Kidney capillary endothelial cell (primary cell): ENCODE measurements at regions not wholly inside any gene's neighbourhood (a gene's known extent, or its start where the extent isn't known, plus 50 kb on each side); places are given as distances from the start of the nearest gene placed in this dataset.
"Not testable (repeated sequence)": the region's sequence is repeated elsewhere in the genome, so short reads cannot be mapped to it uniquely, and the experiment has no call there.

Experiments
- DNase-seq: peaks from one replicate; pipeline ENCODE4 v3.0.0-alpha.2; 2018; ENCODE audit warnings: low spot score

DNA sequence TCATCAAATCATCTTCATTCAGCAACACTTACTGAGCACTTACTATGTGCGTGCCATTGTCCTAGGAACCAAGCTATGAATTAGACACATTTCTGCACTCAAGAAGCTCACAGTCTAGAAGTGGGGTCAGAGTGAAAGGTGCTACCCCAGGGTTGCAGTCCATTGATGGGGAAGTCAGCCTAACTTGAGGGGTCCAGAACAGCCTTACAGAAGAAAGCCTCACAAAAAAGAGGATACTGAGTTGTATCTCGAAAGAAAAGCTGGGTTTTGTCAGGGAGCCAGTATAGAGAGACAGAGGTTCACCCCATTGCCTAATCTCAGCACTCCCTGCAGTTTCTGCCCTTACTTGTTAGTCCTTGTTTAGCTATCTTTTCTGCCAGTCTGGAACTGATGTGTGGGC, 153.1 kb upstream of the JUN start:
- DNase-seq, result no peak

GRCh38 chr1:58939146-58939545, 155.3 kb upstream of the JUN start:
- no peak for DNase-seq

GRCh38 chr1:58939666-58940370, 156.0 kb upstream of the JUN start:
- DNase-seq, result no peak

GRCh38 chr1:58941471-58942289, 157.8 kb upstream of the JUN start:
- no peak for DNase-seq

DNA sequence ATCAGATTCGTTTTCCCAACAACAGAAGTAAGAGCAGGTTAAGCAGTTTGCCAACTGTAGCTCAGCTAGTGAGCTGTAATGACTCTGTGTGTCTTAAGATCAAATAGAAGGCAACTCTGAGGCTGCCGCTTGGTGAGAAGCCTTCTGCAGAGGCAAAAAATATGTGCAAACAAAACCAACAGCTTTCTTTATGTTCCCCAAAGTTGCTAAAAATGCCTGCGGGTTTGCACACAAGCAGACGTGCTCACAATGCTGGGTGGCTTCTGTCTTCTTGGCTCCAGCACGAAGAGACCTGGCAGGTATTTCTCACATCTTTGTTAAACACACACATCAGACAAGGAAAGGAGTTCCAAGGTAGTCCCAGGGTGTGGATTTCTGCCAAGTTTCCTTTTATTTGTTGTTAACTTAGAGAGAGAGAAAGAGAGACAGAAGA, 158.9 kb upstream of the JUN start:
- DNase-seq, result no peak

DNA sequence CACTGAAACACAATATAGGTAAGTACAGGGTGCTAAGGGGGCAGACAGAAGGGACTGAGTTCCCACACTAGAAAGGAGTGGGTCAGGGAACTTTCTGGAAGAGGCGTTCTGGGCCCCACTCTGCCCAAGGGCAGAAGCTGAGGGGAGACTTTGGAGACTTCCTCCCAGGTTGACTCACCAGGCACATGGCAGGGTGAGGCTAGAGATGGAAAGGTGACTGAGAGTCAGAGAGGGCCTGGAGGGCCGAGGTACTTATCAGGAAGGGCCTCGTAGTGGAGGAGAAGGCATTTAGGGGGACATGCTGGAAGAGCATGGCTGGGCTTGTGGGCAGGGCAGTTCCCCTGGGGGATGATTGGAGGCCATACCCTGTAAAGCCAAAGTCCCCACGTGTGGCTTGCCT, 159.9 kb upstream of the JUN start:
- no peak for DNase-seq

GRCh38 chr1:58944439-58944838, 160.6 kb upstream of the JUN start:
- DNase-seq, result no peak

DNA sequence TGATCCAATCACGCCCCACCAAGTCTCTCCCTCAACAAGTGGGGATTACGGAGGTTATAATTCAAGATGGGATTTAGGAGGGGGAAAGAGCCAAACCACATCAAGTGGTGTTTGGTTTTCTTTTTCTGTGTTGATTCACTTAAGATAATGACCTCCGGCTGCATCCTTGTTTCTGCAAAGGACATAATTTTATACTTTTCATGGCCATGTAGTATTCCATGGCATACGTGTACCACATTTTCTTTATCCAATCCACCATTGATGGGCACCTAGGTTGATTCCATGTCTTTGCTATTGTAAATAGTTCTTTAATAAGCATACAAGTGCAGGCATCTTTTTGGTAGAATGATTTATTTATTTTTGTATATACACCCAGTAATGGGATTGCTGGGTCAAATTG, 162.5 kb upstream of the JUN start:
- DNase-seq, result no peak

- DNase-seq, result no peak
Measured at GRCh38 chr1:58948671-58949070, 164.8 kb upstream of the JUN start.

DNA sequence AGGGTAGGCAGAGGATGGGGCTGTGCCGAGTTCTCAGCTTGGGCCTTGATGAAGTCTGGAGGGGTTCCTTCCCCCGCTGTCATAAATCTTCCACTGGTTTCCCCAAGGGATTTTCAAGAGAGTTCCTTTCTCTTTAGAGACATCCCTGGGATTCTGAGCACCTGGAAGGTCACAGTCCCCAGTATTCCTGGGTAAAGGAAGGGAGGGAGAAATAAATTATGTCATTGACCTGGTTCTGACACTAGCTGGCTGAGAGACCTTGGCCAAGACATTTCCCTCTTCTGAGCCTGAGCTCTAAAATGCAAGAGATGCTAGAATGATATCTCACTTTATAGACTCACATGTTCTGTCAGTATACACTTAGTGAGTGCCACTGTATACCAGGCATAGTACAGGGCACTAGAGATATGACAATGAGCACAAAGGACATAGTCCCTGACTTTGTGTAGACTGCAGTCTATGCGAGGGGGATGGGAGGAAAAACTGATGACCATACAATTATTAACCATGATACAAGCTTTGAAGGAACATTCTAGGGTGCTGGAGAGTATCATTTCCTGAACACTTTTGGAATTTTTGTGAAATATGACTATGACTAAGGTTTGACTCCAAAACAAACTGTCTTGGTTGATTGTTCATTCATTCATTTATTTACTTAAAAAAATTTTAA, 165.8 kb upstream of the JUN start:
- no peak for DNase-seq

DNA sequence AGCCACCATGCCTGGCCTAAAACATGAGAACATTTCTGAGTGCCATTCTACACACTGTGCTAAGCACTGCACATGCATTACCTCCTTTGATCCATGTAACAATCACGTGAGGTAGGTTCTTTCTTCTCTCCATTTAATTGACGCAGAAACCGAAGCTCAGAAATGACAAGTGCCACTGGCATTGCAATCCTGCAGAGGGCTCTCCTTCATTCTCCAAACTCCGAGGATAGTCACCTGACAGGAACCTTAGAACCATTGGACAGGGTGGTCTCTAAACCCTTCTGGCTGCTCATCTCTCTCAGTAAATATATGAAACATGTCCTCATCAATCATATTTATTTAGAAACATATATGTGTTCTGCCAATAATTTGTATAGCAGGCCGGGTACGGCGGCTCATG, 167.1 kb upstream of the JUN start:
- DNase-seq, result no peak

DNA sequence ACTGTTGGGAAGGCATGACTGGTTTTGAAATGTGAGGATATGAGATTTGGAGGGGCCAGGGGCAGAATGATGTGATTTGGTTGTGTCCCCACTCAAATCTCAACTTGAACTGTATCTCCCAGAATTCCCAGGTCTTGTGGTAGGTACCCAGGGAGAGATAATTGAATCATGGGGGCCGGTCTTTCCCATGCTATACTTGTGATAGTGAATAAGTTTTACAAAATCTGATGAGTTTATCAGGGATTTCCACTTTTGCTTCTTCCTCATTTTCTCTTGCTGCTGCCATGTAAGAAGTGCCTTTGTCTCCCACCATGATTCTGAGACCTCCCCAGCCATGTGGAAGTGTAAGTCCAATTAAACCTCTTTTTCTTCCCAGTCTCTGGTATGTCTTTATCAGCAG, 170.1 kb upstream of the JUN start:
- DNase-seq, result not testable (repeated sequence)

- not testable (repeated sequence) for DNase-seq
Measured at GRCh38 chr1:58963287-58963686, 179.4 kb upstream of the JUN start.

DNA sequence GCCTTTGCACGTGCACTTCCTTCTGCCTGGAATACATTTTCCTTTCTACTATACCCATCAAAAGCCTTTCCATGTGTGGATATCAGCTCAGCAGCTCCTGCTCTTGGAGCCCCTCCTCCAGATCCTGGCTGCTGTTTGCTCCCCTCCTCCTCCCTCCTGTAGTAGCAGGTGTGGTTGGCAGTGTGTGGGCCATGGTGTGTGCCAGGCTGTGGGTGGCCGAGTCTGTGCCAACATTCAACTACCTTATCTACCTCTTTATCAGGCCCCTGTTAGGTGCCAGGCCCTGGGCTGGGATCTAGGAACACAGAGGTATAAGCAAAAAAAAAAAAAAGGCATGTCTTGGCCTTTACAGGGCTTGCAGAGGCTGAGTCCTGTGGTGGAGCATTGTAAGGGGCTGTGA, 180.6 kb upstream of the JUN start:
- no peak for DNase-seq

- no peak for DNase-seq
Measured at GRCh38 chr1:58964880-58965279, 181.0 kb upstream of the JUN start.

- DNase-seq, result no peak
Measured at GRCh38 chr1:58966103-58966916, 182.5 kb upstream of the JUN start.

- DNase-seq, result no peak
Measured at GRCh38 chr1:58966917-58967740, 183.3 kb upstream of the JUN start.

DNA sequence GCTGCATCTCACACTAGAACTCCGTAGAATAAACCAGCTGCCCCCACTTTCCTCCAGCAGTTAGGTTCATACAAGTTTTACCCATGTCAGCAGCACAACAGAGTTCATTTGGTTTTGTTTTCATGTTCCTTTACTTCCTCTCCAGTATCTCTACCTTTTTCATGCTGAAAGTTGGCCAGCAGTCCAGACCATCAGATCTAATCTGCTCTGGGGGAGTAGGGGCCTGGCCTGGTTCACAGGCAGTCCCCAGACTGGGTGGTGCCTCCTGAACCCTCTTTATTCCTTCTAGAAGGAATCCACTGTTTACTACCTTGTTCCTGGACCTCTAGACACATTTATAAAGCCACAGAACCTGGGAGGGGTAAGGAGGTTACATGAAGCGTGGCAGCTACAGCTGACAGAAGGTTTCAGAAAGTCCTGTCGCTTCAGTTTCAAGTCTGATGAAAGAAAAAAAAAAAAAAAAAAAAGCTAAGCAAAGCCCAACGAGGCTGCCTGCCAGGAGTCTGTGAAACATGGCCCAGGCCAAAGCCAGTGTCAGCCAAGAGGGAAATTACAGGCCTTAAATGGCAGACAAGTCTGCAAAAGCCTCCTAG, 184.6 kb upstream of the JUN start:
- no peak for DNase-seq

DNA sequence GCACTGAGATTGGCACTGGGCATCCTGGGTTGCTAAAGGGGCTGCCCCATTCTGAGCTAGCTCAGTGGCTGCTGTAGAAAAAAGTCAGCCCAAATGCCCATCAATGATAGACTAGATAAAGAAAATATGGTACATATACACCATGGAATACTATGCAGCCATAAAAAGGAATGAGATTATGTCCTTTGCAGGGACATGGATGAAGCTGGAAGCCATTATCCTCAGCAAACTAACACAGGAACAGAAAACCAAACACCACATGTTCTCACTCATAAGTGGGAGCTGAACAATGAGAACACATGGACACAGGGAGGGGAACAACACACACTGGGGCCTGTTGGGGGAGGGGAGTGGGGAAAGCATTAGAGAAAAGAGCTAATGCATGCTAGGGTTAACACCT, 185.3 kb upstream of the JUN start:
- DNase-seq, result not testable (repeated sequence)

DNA sequence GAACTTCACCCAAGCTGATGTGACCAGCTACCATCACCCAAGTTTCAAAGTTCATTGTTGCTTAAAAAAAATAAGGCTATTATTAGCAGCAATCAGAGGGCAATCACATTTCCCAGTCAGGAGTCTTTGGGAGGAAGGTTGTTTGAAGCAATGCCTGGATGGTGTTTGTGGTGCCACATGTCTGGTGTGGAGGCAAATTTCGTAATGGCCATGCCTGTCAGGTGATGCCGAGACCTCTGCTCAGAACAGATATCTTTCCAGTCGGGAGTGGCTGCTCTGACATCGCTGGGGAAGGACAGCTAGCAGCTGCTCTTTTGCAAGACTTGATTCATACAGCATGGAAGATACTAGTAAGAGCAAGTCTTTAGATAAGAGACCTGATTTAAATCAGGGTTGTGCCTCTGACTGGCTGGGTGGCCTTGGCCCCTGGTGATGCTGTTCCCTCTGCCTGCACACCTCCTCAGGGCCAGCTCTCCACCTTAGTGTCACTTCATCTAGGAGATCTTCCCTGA, 187.8 kb upstream of the JUN start:
- no peak for DNase-seq

DNA sequence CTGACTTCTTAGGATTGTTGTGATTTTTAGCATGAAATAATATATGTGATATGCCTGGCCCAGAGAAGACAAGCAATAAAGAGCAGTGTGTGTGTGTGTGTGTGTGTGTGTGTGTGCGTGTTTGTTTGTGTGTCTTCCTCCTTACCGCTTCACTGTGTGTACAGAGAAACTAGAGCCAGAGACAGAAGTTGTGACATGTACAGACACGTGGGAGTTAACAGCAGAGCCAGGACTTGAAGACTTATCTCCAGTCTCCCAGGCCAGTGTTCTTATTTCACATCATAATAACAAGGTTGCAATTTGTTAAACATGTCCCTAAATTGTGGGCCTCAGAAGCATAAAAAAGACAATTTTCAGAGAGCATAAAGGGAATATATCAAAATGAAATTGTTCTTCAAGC, 192.0 kb upstream of the JUN start:
- no peak for DNase-seq
